Fibroblast of gingiva (primary cell): ENCODE measurements at regions not wholly inside any gene's neighbourhood (a gene's known extent, or its start where the extent isn't known, plus 50 kb on each side); places are given as distances from the start of the nearest gene placed in this dataset.
"Not testable (repeated sequence)": the region's sequence is repeated elsewhere in the genome, so short reads cannot be mapped to it uniquely, and the experiment has no call there.

Experiments
- DNase-seq: peaks from one replicate; pipeline ENCODE4 v3.0.0-alpha.2; 2011; ENCODE audit warnings: low read depth

DNA sequence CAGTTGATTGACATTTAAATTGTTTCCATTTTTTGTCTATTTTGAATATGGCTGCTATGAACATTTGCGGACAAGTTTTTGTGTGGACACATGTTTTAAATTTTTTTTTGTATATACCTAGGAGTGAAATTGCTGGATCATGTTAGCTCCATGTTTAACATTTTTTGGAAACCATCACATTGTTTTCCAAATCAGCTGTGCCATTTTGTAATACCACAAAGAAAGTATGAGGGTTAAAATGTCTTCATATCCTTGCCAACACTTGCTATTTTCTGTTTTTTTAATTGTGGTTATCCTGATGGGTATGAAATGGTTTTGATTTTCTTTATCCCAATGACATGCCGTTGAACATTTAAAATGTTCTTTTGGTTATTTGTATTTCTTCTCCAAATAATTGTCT is 52.1 kb downstream of the CARTPT start:
- DNase-seq = peak; percentile 52

DNA sequence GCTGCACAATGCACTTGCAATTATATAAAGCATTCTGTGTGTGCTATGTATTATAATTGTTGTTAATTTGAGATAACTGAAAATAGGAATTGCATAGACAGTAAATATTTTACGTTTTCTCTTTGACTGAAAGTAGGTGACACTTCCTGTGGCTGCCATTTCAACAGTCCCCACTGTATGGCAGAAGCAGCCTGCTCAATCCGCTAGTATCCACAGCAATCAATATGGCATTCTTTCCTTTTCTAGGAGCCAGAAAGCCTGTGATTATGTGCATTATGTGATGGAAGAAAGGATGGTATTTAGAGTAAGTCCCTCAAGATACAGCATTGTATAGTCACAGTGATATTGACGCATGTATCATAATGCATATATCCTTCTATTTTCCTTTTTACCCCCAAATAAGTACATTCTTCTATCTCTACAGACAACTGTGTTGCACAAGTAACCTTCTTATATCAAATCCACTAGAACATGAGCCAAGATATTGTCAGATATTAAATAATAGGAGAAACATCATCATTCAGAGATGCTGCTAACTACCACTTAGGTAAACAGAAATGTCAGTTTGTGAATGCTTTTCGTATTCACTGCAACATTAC is 59.7 kb downstream of the CARTPT start:
- DNase-seq = peak; percentile 8

- DNase-seq = no peak
These were observed 61.5 kb downstream of the CARTPT start for GRCh38 chr5:71780597-71780996.

GRCh38 chr5:71782393-71782770 is 63.3 kb downstream of the CARTPT start:
- no peak for DNase-seq

DNA sequence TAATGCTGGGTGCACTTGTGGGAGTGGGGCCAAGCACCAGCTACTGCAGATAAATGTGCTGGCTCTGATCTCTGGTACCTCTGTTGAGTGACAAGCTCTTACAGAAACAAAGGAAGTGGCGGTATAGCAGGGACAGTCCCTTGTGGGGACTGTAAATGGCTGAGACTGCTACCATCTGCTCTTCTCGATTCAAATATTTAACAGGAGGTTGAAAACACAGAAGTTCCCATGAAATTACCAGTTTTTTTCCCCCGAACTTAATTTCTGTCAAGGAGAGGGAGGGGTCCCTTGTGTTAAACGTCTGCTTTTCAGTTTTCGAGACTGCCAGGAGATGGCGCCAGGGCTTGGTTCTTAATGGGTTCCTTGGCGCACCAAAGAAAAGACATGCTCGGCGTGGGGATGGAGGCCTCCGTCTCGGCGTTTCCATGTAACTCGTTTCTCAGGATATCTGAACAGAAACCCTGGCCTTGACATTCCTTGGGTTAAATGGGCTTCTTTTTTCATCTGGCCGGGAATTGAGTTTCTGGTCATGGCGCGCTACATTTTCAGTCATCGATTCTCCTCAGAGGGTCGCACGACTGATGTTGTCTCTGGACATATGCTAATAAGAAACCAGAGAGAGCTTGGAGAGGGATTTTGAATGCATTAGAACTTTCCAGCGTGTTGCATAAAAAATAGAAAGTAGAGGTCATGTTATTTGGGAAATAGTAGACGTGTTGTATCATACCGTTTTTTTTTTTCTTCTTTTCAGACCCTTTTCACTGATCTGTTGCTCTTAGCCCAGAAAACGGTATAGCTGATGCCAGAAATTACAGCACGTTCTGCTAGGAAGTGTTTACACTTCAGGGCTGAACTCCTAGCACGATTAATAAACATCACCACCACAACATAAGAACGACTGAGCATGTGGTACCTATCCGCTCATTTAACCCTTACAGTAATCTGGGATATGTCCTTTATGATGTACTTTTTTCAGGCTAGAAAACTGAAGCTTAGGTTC is 64.0 kb downstream of the CARTPT start:
- DNase-seq = peak; percentile 74

GRCh38 chr5:71783891-71784290 is 64.8 kb downstream of the CARTPT start:
- no peak for DNase-seq

DNA sequence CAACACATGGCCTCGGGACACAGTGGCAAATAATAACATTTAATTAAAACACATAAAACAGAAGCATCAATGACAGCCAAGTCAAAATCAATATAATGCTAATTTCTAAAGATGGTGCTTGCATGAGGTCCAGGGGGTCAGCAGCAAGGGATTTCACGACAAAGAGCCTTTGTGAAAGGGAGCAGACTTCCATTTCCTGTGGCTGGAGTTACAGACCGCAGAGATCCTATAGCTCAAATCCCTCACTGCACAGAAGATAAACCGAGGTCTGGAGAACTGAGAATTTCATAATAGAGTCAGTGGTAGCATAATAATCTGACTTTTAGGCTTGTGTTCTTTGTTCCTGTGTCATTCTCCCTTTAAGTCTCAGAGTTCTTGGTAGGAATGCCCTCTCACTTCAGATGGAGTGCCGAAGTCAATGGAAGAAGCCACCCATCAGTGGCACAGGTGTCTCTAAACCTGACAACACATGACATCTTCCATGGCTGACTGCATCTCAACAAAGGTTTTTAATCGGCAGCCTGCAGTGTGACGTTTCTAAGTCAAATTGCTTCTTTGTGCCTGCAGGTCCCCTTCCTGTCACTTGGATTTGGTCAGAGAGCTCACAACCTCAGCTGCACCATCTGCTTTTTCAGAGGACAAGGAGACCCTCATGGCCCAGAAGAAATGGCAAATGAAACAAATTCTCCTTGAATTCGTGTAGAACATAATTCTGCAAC is 67.4 kb downstream of the CARTPT start:
- no peak for DNase-seq

DNA sequence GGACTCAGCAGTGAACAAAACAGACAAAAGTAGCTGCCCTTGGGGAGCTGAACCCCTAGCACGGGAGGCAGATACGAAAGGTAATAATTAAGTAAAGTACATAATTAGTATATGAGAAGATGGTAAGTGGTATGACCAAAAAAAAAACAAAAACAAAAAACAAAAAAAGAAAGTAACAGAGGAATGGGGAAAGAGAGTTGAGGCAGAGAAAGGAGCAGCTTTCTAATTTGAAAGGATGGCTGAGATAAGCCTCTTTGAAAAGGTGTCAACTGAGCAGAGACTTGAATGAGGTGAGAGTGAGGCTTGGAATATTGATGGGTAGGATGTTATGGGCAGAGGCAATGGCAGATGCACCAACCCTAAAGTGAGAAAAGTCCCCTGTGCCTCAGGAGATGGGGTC is 69.7 kb downstream of the CARTPT start:
- DNase-seq = no peak

- no peak for DNase-seq
These were observed 70.7 kb downstream of the CARTPT start for GRCh38 chr5:71789746-71790145.

- DNase-seq = no peak
These were observed 71.4 kb downstream of the CARTPT start for GRCh38 chr5:71790433-71790832.

DNA sequence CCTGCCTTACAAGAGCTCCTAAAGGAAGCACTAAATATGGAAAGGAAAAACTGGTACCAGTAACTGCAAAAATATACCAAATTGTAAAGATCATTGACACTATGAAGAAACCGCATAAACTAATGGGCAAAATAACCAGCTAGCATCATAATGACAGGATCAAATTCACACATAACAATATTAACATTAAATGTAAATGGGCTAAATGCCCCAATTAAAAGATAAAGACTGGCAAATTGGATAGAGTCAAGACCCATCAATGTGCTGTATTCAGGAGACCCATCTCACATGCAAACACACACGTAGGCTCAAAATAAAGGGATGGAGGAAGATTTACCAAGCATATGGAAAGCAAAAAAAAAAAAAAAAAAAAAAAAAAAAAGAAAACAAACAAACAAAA is 73.0 kb downstream of the CARTPT start:
- not testable (repeated sequence) for DNase-seq

GRCh38 chr5:71794061-71794695 is 75.1 kb downstream of the CARTPT start:
- DNase-seq = no peak

- no peak for DNase-seq
These were observed 83.6 kb downstream of the CARTPT start for GRCh38 chr5:71802673-71803072.

- no peak for DNase-seq
These were observed 87.6 kb downstream of the CARTPT start for GRCh38 chr5:71806711-71807110.

DNA sequence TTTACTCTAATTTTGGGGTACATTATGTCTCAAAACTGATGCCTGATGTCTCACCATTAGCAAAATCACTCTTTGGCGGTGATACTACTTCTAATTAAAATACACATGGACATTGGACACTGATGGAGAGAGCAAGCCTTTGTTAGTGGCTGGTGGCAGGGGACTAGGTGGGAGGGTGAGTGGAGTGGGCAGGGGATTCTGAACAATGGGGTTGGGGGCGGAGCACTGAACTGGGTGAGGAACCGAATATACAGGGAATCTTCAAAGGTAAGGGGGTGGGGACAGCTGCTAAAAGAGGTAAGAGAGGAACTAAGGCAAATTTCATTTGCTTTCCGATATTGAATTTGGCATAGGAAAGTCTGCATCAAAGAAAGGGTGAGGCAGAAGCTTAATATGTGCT is 88.8 kb downstream of the CARTPT start:
- DNase-seq = no peak

DNA sequence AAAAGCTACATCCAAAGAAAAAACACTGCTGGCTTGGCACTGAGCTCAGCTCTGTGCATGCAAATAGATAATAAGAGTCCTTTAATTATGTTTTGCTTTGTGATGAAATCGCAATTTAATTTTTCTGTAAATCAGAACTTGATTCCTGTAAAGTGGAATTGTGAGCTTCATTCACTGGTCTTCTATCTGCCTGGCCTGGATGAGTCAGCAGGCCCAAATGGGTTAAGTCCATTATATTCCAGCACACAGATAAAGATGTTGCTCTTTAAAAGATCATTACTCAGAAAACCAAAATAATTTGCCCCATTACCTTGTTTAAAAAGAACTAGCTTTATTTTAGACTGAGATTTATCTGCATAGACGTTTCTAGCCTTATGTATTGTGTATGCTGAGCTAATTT is 90.4 kb downstream of the CARTPT start:
- no peak for DNase-seq

DNA sequence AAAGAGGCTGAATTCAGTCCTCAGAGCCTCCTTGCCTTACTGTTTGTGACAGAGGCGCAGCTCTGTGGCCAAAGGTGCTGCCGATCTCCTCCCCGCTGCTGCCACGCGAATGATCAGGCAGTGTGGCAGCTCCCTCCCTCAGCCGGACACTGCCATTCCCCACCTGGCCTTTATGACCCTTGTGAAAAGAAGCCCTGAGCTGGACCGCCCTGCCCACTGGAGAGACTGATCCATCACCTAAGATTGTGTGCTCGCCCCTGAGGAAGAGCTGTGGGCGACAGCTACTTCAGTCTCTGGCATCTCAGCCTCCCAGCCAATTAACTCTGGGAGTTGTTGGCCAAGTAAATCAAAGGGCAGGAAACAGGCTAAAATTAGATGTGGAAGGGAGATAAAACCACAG is 90.9 kb downstream of the CARTPT start:
- DNase-seq = no peak

- DNase-seq = no peak
These were observed 91.6 kb downstream of the CARTPT start for GRCh38 chr5:71810471-71811195.

- DNase-seq = no peak
These were observed 92.7 kb downstream of the CARTPT start for GRCh38 chr5:71811779-71812178.

- no peak for DNase-seq
These were observed 97.2 kb downstream of the CARTPT start for GRCh38 chr5:71816307-71816706.

DNA sequence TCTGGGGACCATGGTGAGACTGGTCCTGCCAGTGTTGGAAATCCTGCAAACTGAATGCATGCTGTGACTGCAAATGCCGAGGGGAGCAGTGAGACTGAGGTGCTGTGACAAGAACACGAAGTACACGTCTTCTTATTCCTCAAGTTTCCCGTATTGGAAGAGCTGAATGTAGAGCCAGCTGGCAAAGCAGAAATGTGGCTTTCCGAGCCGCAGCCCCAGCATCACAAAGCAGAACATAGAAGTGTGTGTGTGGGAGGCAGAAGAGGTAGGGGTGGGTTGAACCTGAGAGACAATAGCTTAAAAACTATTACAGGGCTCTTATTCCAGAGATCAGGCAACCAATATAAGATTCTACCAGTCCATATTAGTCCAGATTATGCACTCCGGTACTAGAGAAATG is 98.8 kb downstream of the CARTPT start:
- no peak for DNase-seq

DNA sequence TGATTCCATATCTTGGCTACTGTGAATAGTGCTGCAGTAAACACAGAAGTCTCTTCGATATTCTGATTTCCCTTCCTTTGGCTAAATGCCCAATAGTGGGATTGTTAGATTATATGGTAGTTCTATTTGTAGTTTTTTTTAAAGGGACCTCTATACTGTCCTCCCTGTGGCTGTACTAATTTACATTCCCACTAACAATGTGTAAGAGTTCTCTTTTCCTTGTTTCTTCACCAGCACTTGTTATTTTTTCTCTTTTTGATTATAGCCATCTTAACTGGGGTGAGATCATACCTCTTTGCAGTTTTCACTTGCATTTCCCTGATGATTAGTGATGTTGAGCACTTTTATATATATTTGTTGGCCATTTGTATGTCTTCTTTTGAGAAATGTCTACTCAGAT is 102.0 kb downstream of the CARTPT start:
- DNase-seq = no peak
